ENCODE measurements at regions not wholly inside any gene's neighbourhood (a gene's known extent, or its start where the extent isn't known, plus 50 kb on each side); places are given as distances from the start of the nearest gene placed in this dataset.

DNA sequence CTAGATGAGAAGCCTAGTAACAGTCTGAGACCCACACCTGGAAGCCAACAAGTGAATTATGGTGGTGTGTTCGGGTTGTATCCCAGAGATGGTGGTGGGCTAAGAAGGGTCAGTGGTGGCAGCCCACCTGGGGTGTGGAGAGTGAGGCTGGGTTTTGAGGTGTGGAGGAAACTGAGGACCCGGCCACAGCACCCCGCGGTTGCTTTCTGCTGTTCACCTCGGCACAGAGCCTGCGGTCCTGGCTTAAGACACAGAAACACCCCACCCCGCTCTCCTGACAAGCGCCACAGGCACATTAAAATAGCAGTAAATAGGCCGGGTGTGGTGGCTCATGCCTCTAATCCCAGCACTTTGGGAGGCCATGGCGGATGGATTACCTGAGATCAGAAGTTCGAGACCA is 395.1 kb downstream of the GLRX3 start:
- H3K4me3 ChIP-seq (ENCODE audit: low read length) = no peak overlapping the region
- H3K36me3 ChIP-seq (ENCODE audit: control insufficient read depth, insufficient read depth, low read length) = no peaks in the 10 kb centered on the region
- DNase-seq = no peak
- no peaks in the 10 kb centered on the region for H3K4me1 ChIP-seq (ENCODE audit: control insufficient read depth, insufficient read depth, low read length)
- no CpG with 5 or more reads among the region's 11 CpGs for WGBS (ENCODE audit: insufficient coverage, low lambda C conversion rate)
- no peaks in the 10 kb centered on the region for H3K27me3 ChIP-seq (ENCODE audit: control insufficient read depth, insufficient read depth, low read length)
- no peaks in the 10 kb centered on the region for H3K9me3 ChIP-seq (ENCODE audit: control insufficient read depth, low read depth, low read length)
- H3K27ac ChIP-seq (ENCODE audit: low read length) = no peak overlapping the region

DNA sequence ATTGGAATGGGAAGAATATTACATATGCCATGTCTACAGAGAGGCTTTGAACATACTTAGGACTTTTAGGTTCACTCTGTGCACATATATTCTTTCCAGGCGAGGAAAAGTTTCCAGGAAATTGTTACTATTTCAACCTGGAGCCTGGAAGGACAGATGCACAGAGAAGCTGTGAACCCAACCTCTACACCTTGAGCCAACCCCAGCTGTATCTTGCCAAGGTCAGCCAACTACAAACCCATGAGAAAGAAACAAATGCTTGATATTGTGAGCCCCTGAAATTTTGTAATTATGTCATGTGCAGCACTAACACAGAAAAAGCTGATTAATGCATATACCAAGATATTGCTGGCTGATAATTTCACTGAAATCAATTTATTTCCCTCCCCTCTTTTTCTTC is 404.9 kb downstream of the GLRX3 start:
- Histone ChIP-seq H3K36me3 (ENCODE audit: control insufficient read depth, insufficient read depth, low read length) (no peaks in the 10 kb centered on the region), H3K4me1 (ENCODE audit: control insufficient read depth, insufficient read depth, low read length) (no peaks in the 10 kb centered on the region), H3K9me3 (ENCODE audit: control insufficient read depth, low read depth, low read length) (peaks cover 3% of the 10 kb centered on the region), H3K27me3 (ENCODE audit: control insufficient read depth, insufficient read depth, low read length) (peaks cover 2% of the 10 kb centered on the region), H3K27ac (ENCODE audit: low read length) (no peak overlapping the region), H3K4me3 (ENCODE audit: low read length) (no peak overlapping the region)
- WGBS (ENCODE audit: insufficient coverage, low lambda C conversion rate) = no CpG with 5 or more reads among the region's 1 CpG
- DNase-seq = no peak

DNA sequence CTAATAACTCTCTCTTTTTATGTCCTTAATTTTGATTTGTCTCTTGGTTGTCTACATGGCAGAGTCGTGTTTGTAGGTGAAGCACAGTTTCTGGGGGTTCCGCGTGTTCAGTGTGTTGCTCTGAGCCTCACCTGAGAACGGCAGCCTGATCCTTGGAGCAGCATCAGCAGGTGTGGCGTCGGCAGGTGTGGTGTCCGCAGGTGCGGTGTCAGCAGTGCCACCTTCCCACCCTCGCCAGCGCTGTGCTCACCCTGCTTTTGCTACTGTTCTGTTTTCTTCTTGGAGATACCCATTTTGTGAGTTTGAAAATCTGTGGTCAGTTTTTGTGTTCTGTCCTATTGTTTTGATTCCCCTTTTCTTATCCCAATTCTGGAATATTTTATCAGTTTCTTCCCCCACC is 406.6 kb downstream of the GLRX3 start:
- Histone ChIP-seq H3K36me3 (ENCODE audit: control insufficient read depth, insufficient read depth, low read length) (no peaks in the 10 kb centered on the region), H3K4me1 (ENCODE audit: control insufficient read depth, insufficient read depth, low read length) (no peaks in the 10 kb centered on the region), H3K4me3 (ENCODE audit: low read length) (no peak overlapping the region), H3K27me3 (ENCODE audit: control insufficient read depth, insufficient read depth, low read length) (peaks cover 2% of the 10 kb centered on the region), H3K9me3 (ENCODE audit: control insufficient read depth, low read depth, low read length) (peaks cover 3% of the 10 kb centered on the region), H3K27ac (ENCODE audit: low read length) (no peak overlapping the region)
- no CpG with 5 or more reads among the region's 10 CpGs for WGBS (ENCODE audit: insufficient coverage, low lambda C conversion rate)
- no peak for DNase-seq

DNA sequence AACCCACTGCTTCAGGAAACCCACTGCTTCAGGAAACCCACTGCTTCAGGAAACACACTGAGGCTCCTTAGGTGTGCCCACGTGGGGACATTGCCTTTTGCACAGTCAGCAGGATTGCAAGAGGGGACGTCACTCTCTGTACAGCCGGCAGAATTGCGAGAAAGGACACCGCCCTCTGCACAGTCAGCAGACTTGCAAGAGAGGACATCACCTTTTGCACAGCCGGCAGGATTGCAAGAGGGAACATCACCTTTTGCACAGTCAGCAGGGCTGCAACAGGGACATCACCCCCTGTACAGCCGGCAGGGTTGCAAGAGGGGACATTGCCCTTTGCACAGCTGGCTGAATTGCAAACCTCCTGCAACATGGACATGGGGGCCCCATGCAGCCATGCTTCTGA is 407.6 kb downstream of the GLRX3 start:
- no peak overlapping the region for H3K27ac ChIP-seq (ENCODE audit: low read length)
- H3K27me3 ChIP-seq (ENCODE audit: control insufficient read depth, insufficient read depth, low read length) = peaks cover 2% of the 10 kb centered on the region
- no peaks in the 10 kb centered on the region for H3K4me1 ChIP-seq (ENCODE audit: control insufficient read depth, insufficient read depth, low read length)
- no CpG with 5 or more reads among the region's 7 CpGs for WGBS (ENCODE audit: insufficient coverage, low lambda C conversion rate)
- no peak overlapping the region for H3K4me3 ChIP-seq (ENCODE audit: low read length)
- H3K36me3 ChIP-seq (ENCODE audit: control insufficient read depth, insufficient read depth, low read length) = no peaks in the 10 kb centered on the region
- peak; percentile 40 to 70 for DNase-seq
- H3K9me3 ChIP-seq (ENCODE audit: control insufficient read depth, low read depth, low read length) = peaks cover 3% of the 10 kb centered on the region

DNA sequence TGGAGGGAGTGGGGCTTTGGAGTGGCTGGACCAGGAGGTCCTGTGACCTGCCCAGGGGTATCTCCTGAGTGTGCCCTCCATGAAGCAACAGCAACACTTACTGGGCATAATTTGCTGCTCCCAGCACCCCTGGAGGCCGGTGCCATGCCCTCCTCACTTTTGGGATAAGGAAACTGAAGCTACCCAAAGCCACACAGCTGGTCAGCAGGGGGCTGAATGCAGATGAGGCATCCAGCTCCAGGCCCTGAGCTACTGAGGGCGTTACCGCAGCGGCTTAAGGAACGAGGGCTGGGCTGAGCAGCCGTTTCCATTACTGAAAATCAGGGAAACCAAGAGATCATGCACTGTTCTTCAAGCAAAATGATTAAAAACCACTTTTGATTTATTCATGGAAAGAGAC is 408.9 kb downstream of the GLRX3 start:
- H3K4me3 ChIP-seq (ENCODE audit: low read length) = no peak overlapping the region
- DNase-seq = no peak
- H3K9me3 ChIP-seq (ENCODE audit: control insufficient read depth, low read depth, low read length) = peaks cover 3% of the 10 kb centered on the region
- H3K27ac ChIP-seq (ENCODE audit: low read length) = no peak overlapping the region
- no peaks in the 10 kb centered on the region for H3K36me3 ChIP-seq (ENCODE audit: control insufficient read depth, insufficient read depth, low read length)
- H3K4me1 ChIP-seq (ENCODE audit: control insufficient read depth, insufficient read depth, low read length) = no peaks in the 10 kb centered on the region
- peaks cover 2% of the 10 kb centered on the region for H3K27me3 ChIP-seq (ENCODE audit: control insufficient read depth, insufficient read depth, low read length)
- no CpG with 5 or more reads among the region's 6 CpGs for WGBS (ENCODE audit: insufficient coverage, low lambda C conversion rate)

DNA sequence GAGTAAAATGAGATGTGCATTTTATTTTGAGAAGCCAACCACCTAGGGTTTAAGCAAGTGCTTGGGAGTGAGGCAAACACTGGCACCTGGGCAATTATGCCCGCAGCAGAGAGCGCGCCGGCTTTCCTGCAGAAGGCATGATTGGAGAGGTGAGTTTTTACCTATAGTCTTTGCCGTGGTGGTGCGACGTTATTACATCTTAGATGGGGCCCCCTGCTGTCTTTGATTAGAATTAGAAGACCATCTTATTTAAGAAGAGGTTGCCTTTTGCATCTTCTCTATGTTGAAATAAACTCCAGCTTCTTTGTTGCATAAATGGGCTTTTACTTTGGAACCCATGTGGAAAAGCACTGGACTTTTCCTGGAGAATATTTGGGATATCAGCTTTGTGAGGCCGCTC is 409.5 kb downstream of the GLRX3 start:
- no peak overlapping the region for H3K4me3 ChIP-seq (ENCODE audit: low read length)
- no peaks in the 10 kb centered on the region for H3K4me1 ChIP-seq (ENCODE audit: control insufficient read depth, insufficient read depth, low read length)
- no CpG with 5 or more reads among the region's 8 CpGs for WGBS (ENCODE audit: insufficient coverage, low lambda C conversion rate)
- no peak for DNase-seq
- no peak overlapping the region for H3K27ac ChIP-seq (ENCODE audit: low read length)
- peaks cover 3% of the 10 kb centered on the region for H3K9me3 ChIP-seq (ENCODE audit: control insufficient read depth, low read depth, low read length)
- no peaks in the 10 kb centered on the region for H3K36me3 ChIP-seq (ENCODE audit: control insufficient read depth, insufficient read depth, low read length)
- H3K27me3 ChIP-seq (ENCODE audit: control insufficient read depth, insufficient read depth, low read length) = peaks cover 2% of the 10 kb centered on the region

DNA sequence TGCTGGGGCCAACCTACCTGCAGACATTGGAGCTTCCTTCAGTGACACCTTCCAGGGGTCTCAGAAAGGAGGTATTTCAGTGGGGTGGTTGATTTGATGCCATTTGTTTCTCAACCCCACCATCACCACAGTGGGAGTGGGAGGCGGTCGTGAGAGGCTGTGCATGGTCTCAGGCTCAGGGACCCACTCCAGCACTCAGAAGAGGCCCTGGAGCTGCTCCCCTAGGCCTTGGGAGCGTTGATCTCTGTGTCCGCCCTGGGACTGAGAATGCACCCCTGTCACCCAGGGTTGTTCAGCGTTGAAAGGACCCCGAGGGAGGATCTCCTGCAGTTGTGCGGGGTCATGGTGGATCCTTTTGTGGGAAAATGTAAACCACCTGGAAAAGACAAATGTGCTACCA is 410.6 kb downstream of the GLRX3 start:
- no peaks in the 10 kb centered on the region for H3K4me1 ChIP-seq (ENCODE audit: control insufficient read depth, insufficient read depth, low read length)
- no peak overlapping the region for H3K4me3 ChIP-seq (ENCODE audit: low read length)
- H3K36me3 ChIP-seq (ENCODE audit: control insufficient read depth, insufficient read depth, low read length) = no peaks in the 10 kb centered on the region
- no peak overlapping the region for H3K27ac ChIP-seq (ENCODE audit: low read length)
- DNase-seq = no peak
- no CpG with 5 or more reads among the region's 7 CpGs for WGBS (ENCODE audit: insufficient coverage, low lambda C conversion rate)
- peaks cover 3% of the 10 kb centered on the region for H3K9me3 ChIP-seq (ENCODE audit: control insufficient read depth, low read depth, low read length)
- H3K27me3 ChIP-seq (ENCODE audit: control insufficient read depth, insufficient read depth, low read length) = peaks cover 2% of the 10 kb centered on the region

DNA sequence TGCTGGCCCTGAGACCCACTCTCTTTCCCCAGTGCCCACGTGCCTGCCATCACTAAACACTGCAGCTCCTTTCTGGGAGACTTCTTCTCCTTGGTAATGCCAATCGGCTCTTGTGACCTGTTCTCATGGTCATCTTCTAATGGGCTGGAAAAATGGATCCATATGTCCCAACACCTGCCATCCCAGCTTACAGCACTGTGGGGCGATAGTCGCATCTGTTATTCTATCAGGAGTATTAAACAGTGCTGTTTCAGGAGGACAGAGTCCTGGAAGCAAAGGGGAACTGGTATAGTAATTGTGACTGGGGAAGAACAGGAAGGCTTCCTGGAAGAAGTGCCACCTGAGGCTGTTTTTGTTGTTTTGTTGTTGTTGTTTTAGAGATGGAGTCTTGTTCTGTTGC is 411.2 kb downstream of the GLRX3 start:
- WGBS (ENCODE audit: insufficient coverage, low lambda C conversion rate) = no CpG with 5 or more reads among the region's 4 CpGs
- H3K9me3 ChIP-seq (ENCODE audit: control insufficient read depth, low read depth, low read length) = peaks cover 3% of the 10 kb centered on the region
- peaks cover 2% of the 10 kb centered on the region for H3K27me3 ChIP-seq (ENCODE audit: control insufficient read depth, insufficient read depth, low read length)
- H3K36me3 ChIP-seq (ENCODE audit: control insufficient read depth, insufficient read depth, low read length) = no peaks in the 10 kb centered on the region
- H3K27ac ChIP-seq (ENCODE audit: low read length) = no peak overlapping the region
- no peak overlapping the region for H3K4me3 ChIP-seq (ENCODE audit: low read length)
- peak; percentile 9 to 18 for DNase-seq
- H3K4me1 ChIP-seq (ENCODE audit: control insufficient read depth, insufficient read depth, low read length) = no peaks in the 10 kb centered on the region

DNA sequence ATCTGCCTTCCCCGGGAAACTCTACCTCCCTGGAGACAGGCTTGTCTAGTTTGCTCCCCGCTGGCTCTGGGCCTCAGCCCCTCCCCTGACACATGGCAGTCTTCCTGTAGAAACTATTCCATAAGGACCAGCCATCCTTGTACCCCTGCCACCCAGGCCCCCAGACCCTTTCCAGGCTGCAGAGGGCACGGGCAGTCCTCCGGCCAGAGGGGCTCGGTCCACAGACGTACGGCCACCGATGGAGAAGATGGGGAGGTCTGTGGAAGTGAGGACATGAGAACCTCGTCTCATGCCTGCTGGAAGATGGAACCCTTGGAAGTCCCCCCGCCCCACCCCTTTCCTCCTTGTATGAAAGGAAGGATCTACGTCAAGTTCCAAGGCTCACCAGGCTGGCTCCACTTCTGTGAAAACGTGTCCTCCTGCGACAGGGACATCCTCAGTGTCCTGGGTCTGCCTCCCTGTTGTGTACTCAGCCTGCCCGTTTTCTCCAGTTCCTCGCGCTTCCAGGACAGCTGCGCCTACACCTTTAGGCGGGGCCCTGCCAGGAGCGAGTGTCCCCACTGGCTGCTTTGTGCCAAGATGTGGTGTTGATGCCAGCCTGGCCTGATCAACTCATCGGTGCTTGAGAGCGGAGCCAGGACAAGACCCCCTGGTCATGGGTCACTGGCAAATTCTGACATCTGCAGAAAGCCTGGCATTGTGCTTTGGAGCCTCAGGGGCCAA is 414.9 kb downstream of the GLRX3 start:
- no peaks in the 10 kb centered on the region for H3K9me3 ChIP-seq (ENCODE audit: control insufficient read depth, low read depth, low read length)
- no peaks in the 10 kb centered on the region for H3K36me3 ChIP-seq (ENCODE audit: control insufficient read depth, insufficient read depth, low read length)
- WGBS (ENCODE audit: insufficient coverage, low lambda C conversion rate) = no CpG with 5 or more reads among the region's 21 CpGs
- no peak overlapping the region for H3K4me3 ChIP-seq (ENCODE audit: low read length)
- DNase-seq = no peak
- no peak overlapping the region for H3K27ac ChIP-seq (ENCODE audit: low read length)
- no peaks in the 10 kb centered on the region for H3K4me1 ChIP-seq (ENCODE audit: control insufficient read depth, insufficient read depth, low read length)
- no peaks in the 10 kb centered on the region for H3K27me3 ChIP-seq (ENCODE audit: control insufficient read depth, insufficient read depth, low read length)

DNA sequence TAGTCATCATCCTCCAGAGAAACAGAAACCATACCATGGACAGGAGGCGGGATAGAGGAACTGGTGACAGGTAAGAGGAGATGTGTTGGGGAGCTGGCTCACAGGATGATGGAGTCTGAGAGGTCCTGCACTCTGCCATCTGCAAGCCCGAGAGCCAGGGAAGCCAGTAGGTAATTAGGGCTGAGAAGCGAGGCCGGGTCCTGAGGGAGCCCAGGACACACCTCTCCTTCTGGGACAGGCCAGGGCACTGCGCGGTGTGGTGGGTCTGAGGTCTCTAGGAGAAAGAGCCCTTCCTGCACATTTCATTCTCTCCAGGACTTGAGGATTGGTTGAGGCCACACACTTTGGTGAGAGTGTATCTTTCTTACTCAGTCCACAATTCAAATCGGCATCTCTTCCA is 415.5 kb downstream of the GLRX3 start:
- Histone ChIP-seq H3K9me3 (ENCODE audit: control insufficient read depth, low read depth, low read length) (no peaks in the 10 kb centered on the region), H3K36me3 (ENCODE audit: control insufficient read depth, insufficient read depth, low read length) (no peaks in the 10 kb centered on the region), H3K4me1 (ENCODE audit: control insufficient read depth, insufficient read depth, low read length) (no peaks in the 10 kb centered on the region), H3K27me3 (ENCODE audit: control insufficient read depth, insufficient read depth, low read length) (no peaks in the 10 kb centered on the region), H3K27ac (ENCODE audit: low read length) (no peak overlapping the region), H3K4me3 (ENCODE audit: low read length) (no peak overlapping the region)
- no CpG with 5 or more reads among the region's 7 CpGs for WGBS (ENCODE audit: insufficient coverage, low lambda C conversion rate)
- DNase-seq = no peak

DNA sequence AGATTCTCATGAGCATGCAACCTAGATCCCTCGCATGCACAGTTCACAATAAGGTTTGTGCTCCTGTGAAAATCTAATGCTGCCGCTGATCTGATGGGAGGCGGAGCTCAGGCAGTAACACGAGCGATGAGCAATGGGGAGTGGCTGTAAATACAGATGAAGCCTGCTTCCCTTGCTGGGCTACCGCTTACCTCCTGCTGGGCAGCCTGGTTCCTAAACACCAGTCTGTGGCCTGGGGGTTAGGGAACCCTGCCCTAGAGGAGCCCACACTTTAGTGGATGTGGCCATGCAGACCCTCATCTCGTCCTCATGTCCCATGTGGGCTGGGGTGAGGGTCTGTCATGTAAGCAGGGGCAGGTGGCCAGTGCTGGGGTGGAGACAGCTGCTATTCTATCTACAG is 417.6 kb downstream of the GLRX3 start:
- DNase-seq = no peak
- Histone ChIP-seq H3K9me3 (ENCODE audit: control insufficient read depth, low read depth, low read length) (no peaks in the 10 kb centered on the region), H3K27ac (ENCODE audit: low read length) (no peak overlapping the region), H3K36me3 (ENCODE audit: control insufficient read depth, insufficient read depth, low read length) (no peaks in the 10 kb centered on the region), H3K4me1 (ENCODE audit: control insufficient read depth, insufficient read depth, low read length) (no peaks in the 10 kb centered on the region), H3K4me3 (ENCODE audit: low read length) (no peak overlapping the region), H3K27me3 (ENCODE audit: control insufficient read depth, insufficient read depth, low read length) (no peaks in the 10 kb centered on the region)
- no CpG with 5 or more reads among the region's 7 CpGs for WGBS (ENCODE audit: insufficient coverage, low lambda C conversion rate)
